ENCODE measurements at regions not wholly inside any gene's neighbourhood (a gene's known extent, or its start where the extent isn't known, plus 50 kb on each side); places are given as distances from the start of the nearest gene placed in this dataset.

DNA sequence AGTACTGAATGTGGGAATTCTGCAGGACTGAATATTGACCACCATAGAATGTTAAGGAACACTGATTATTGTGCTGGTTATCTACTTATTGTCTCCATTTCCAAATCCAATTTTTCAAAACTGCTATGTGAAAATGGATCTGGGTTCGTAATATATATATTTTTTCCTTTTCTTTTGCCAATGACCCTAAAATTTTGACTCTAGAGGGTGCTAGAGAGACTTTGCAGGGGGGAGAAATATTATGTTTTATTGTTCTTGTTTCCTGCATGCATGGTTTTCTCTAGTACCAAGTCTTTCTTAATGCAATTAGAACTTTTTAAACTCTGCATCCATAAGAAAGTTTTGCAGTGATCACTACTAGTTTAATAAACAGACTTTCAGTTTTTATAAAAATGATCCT, 1256.9 kb downstream of the BRINP3 start:
- TF ChIP-seq, protein P1, sequence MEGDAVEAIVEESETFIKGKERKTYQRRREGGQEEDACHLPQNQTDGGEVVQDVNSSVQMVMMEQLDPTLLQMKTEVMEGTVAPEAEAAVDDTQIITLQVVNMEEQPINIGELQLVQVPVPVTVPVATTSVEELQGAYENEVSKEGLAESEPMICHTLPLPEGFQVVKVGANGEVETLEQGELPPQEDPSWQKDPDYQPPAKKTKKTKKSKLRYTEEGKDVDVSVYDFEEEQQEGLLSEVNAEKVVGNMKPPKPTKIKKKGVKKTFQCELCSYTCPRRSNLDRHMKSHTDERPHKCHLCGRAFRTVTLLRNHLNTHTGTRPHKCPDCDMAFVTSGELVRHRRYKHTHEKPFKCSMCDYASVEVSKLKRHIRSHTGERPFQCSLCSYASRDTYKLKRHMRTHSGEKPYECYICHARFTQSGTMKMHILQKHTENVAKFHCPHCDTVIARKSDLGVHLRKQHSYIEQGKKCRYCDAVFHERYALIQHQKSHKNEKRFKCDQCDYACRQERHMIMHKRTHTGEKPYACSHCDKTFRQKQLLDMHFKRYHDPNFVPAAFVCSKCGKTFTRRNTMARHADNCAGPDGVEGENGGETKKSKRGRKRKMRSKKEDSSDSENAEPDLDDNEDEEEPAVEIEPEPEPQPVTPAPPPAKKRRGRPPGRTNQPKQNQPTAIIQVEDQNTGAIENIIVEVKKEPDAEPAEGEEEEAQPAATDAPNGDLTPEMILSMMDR (conservative IDR thresholded peaks at IDR 0.05; ENCODE audit: low read length): peak; percentile 65
- no peak for TF ChIP-seq EZH2phosphoT487 (IDR thresholded peaks at IDR 0.05; ENCODE audit: borderline replicate concordance, low read depth, low read length)

Measured in OCI-LY7 (cell line).